Transverse colon (tissue), 4 donors: ENCODE measurements at regions not wholly inside any gene's neighbourhood (a gene's known extent, or its start where the extent isn't known, plus 50 kb on each side); places are given as distances from the start of the nearest gene placed in this dataset.

Source experiments
- DNase-seq: peaks from one replicate; pipeline ENCODE4 v3.0.0-alpha.2; 2019
- H3K27ac ChIP-seq, 4 donors: fragments of 200-600 bp; sonication (generic); 2 replicates each; pipeline ENCODE4 v1.5.1; 2016 to 2018; ENCODE audit warnings: inconsistent platforms in 4 of 4
- H3K27me3 ChIP-seq: fragments of 200-600 bp; sonication (generic); 2 replicates; pipeline ENCODE4 v1.5.1; 2017; ENCODE audit warnings: inconsistent platforms
- H3K36me3 ChIP-seq, 4 donors: fragments of 200-600 bp; sonication (generic); 2 replicates each; pipeline ENCODE4 v1.5.1; 2017 to 2019; ENCODE audit warnings: inconsistent platforms in 4 of 4
- H3K4me1 ChIP-seq, 4 donors: fragments of 200-600 bp; sonication (generic); 2 replicates each; pipeline ENCODE4 v1.5.1; 2017 to 2020; ENCODE audit warnings: inconsistent platforms in 4 of 4
- H3K4me3 ChIP-seq, 4 donors: fragments of 200-600 bp; sonication (generic); 1 replicate in 1 of 4; 2 replicates in 3 of 4; pipeline versions ENCODE4 v1.5.1 to v1.6.1; 2017 to 2019; ENCODE audit warnings: inconsistent platforms in 4 of 4
- H3K9me3 ChIP-seq, 2 donors: fragments of 200-600 bp; sonication (generic); 2 replicates each; pipeline ENCODE4 v1.5.1; 2017 to 2019; ENCODE audit warnings: inconsistent platforms in 2 of 2
- EP300 ChIP-seq: sonication (generic); formaldehyde crosslinking; IDR thresholded peaks from one replicate; pipeline ENCODE4 v1.6.1; 2017; ENCODE audit warnings: antibody characterized with exemption, low read depth
- POLR2A ChIP-seq: fragments of 450-650 bp; IDR thresholded peaks from one replicate; pipeline ENCODE4 v1.6.1; 2016; ENCODE audit warnings: antibody characterized with exemption, mild to moderate bottlenecking, moderate library complexity
- POLR2AphosphoS5 ChIP-seq, 3 donors: sonication (generic); formaldehyde crosslinking; IDR thresholded peaks; one replicate each; pipeline ENCODE4 v1.6.1; 2016; ENCODE audit warnings: antibody characterized with exemption in 3 of 3
- WGBS, 2 donors: methylation state at CpG; one replicate each; pipeline ENCODE4 v1.1.5; 2018; ENCODE audit warnings: low coverage in 1 of 2; 5-methylcytosine and 5-hydroxymethylcytosine counted together
- in situ Hi-C, 4 donors: fragments of 200-750 bp; cut with MboI; loops; one replicate each; pipeline versions ENCODE4 v1.15.0 to v1.15.1; 2017; ENCODE audit warnings: low sequenced_read_pairs in 3 of 4, low pct_ligation_motif_present in 1 of 4, low pct_unique_long_range_greater_than_20kb in 1 of 4
- intact Hi-C: fragments of 100-400 bp; cut with DNase I; formaldehyde crosslinking; loops from one replicate; pipeline ENCODE4 v1.15.1; 2023; ENCODE audit warnings: low total_unique reads
- TF ChIP-seq, protein P1 (sequence below), 5 experiments: fragments of 200-600 bp in 3 of 5; fragments of 450-650 bp in 2 of 5; sonication (generic) in 3 of 5; IDR thresholded peaks; 1 replicate in 2 of 5; 2 replicates in 3 of 5; pipeline ENCODE4 v1.5.1; 2016 to 2017; ENCODE audit warnings: antibody characterized with exemption in 5 of 5, inconsistent platforms in 3 of 5, mild to moderate bottlenecking in 2 of 5, moderate library complexity in 1 of 5

DNA sequence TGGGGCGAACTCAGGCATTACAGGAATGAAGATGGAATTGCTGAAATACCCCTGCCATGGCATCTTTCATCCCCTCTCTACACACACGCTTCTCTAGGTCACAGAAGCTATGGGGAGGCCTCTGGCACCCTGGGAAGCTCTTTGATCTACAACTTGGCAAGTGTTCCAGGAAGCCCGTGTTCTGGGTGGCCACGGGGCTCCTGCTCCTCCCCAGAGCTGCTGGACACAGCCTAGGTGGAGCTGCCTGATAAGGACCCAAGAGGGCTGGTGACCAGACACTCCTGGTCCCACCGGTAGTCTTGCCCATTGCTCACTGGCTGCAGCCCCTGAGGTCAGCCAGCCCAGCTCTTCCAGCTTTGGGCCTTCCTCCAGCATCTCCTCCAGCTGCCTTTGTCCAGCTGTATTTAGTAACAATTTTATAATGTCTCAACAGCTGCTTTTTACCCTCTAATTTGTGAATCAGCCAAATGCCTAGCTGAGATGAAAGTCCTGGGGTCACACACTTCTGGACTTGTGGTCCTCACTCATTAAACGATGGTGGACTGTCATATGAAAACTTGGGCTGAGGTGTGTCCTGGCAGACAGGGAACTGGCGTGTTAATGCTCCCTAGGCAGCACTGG, 72.8 kb upstream of the SPATA13 start:
- Histone ChIP-seq H3K36me3 (no peaks in the 10 kb centered on the region), H3K27ac (no peak overlapping the region), H3K27me3 (no peaks in the 10 kb centered on the region), H3K9me3 (no peaks in the 10 kb centered on the region), H3K4me3 (no peak overlapping the region), H3K4me1 (peaks cover 0 to 15% (median 7%) of the 10 kb centered on the region in 4 donors)
- peak; percentile 68 for DNase-seq
- 58% methylated on average over 7 of the region's 7 CpGs; no CpG with 5 or more reads in 1 of the 2 donors for WGBS, 2 donors
- intact Hi-C loops (no loop called here), in situ Hi-C loops (no loop called here)
- TF ChIP-seq, protein P1, sequence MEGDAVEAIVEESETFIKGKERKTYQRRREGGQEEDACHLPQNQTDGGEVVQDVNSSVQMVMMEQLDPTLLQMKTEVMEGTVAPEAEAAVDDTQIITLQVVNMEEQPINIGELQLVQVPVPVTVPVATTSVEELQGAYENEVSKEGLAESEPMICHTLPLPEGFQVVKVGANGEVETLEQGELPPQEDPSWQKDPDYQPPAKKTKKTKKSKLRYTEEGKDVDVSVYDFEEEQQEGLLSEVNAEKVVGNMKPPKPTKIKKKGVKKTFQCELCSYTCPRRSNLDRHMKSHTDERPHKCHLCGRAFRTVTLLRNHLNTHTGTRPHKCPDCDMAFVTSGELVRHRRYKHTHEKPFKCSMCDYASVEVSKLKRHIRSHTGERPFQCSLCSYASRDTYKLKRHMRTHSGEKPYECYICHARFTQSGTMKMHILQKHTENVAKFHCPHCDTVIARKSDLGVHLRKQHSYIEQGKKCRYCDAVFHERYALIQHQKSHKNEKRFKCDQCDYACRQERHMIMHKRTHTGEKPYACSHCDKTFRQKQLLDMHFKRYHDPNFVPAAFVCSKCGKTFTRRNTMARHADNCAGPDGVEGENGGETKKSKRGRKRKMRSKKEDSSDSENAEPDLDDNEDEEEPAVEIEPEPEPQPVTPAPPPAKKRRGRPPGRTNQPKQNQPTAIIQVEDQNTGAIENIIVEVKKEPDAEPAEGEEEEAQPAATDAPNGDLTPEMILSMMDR (IDR thresholded peaks at IDR 0.05) = no peak
- TF ChIP-seq POLR2A = no peak

DNA sequence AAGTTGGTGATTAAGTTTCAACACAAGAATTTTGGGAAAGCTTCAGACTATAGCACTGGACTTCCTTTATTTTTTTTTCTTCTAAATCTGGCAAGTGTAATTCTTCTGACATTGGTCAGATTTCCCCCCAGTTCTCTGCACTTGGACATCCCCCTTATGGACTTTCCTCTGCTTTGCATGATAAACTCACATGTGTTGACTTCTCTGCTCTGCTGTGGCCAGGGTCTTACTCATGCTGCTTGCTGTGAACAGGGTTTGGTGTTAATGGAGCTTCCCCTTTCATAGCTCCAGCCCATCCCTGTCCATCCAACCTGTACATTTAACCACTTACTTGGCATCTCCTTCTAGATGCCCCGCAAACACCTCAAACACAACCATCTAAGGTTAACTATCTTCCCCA, 70.5 kb upstream of the SPATA13 start:
- intact Hi-C loops = loop anchor here (5.0 kb wide), 1 partner anchor 1837 kb away; no protein-coding TSS in a partner anchor
- in situ Hi-C loops = no loop called here
- 83 to 97% methylated on average over 1 of the region's 1 CpG for WGBS, 2 donors

DNA sequence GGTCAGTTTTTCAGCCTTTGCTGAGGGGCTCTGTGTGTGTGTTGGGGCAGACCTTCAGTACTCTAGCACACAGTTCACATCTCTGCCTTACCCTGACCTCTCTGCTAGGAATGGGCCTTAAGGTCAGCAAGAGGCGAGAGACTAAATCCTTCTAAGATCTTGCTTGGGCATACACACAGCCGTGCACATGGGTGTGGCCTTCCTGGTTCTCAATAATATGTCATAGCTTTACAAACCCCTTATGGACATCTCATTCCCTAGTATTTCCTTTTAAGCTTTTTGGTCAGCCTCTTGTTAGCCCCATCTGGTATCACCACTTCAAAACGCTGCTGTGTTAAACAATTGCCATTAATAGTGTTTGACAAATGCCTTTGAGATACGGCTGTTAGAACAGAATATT, 69.4 kb upstream of the SPATA13 start:
- no peaks in the 10 kb centered on the region for H3K9me3 ChIP-seq
- peaks cover 0 to 9% (median 7%) of the 10 kb centered on the region in 4 donors for H3K4me1 ChIP-seq
- no peaks in the 10 kb centered on the region for H3K27me3 ChIP-seq
- no peaks in the 10 kb centered on the region for H3K36me3 ChIP-seq
- no peak for TF ChIP-seq POLR2AphosphoS5 (IDR thresholded peaks at IDR 0.05)
- TF ChIP-seq EP300 = no peak
- TF ChIP-seq, protein P1 (IDR thresholded peaks at IDR 0.05) = no peak
- no peak for TF ChIP-seq POLR2A
- 77 to 87% methylated on average over 4 of the region's 4 CpGs for WGBS, 2 donors
- no peak for DNase-seq
- no peak overlapping the region for H3K27ac ChIP-seq
- H3K4me3 ChIP-seq = no peak overlapping the region
- intact Hi-C loops (loop anchor here (5.0 kb wide), 1 partner anchor 1836 kb away; no protein-coding TSS in a partner anchor), in situ Hi-C loops (no loop called here)

More for the DNA sequence above, 70.5 kb upstream of the SPATA13 start:
- Histone ChIP-seq H3K27me3 (no peaks in the 10 kb centered on the region), H3K9me3 (no peaks in the 10 kb centered on the region), H3K4me1 (peaks cover 0 to 15% (median 7%) of the 10 kb centered on the region in 4 donors), H3K36me3 (no peaks in the 10 kb centered on the region), H3K27ac (no peak overlapping the region), H3K4me3 (no peak overlapping the region)
- TF ChIP-seq EP300 (no peak), POLR2AphosphoS5 (IDR thresholded peaks at IDR 0.05) (no peak), POLR2A (no peak)
- TF ChIP-seq, protein P1 (IDR thresholded peaks at IDR 0.05) = no peak
- DNase-seq = no peak

DNA sequence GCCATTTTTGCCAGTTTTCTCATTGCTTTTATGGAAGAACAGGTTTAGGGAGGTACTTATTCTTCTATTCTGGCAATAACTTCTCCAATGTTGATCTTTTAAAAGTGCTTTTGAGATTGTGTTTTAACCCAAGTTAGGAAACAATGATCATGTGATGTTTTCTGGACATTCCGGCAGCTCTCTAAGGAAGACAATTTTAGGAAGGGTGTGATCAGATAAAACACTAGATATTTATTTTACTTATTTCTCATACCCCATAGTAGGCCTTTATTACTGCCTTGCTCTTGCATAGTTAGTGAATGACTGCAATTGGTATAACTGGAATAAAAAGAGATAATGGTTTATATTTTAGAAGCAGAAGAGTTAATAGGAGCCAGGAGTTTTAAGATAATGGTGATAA, 68.4 kb upstream of the SPATA13 start:
- H3K27me3 ChIP-seq = no peaks in the 10 kb centered on the region
- TF ChIP-seq POLR2A (no peak), POLR2AphosphoS5 (IDR thresholded peaks at IDR 0.05) (no peak), EP300 (no peak)
- TF ChIP-seq, protein P1 (IDR thresholded peaks at IDR 0.05) = no peak
- in situ Hi-C loops = no loop called here
- no peak overlapping the region for H3K4me3 ChIP-seq
- no peak for DNase-seq
- WGBS, 2 donors = 86 to 91% methylated on average over 1 of the region's 1 CpG
- no peaks in the 10 kb centered on the region for H3K9me3 ChIP-seq
- H3K27ac ChIP-seq = no peak overlapping the region
- peaks cover 0 to 9% (median 7%) of the 10 kb centered on the region in 4 donors for H3K4me1 ChIP-seq
- intact Hi-C loops = loop anchor here (5.0 kb wide), 1 partner anchor 1835 kb away; no protein-coding TSS in a partner anchor
- no peaks in the 10 kb centered on the region for H3K36me3 ChIP-seq
